ENCODE measurements at regions not wholly inside any gene's neighbourhood (a gene's known extent, or its start where the extent isn't known, plus 50 kb on each side); places are given as distances from the start of the nearest gene placed in this dataset.

GRCh38 chr2:38475567-38475881 lies 98.5 kb upstream of the ATL2 start:
- no peak for DNase-seq (ENCODE audit: low read depth)
- no peak overlapping the region for H3K4me3 ChIP-seq (ENCODE audit: low read depth, low read length)
- TF ChIP-seq, protein P1, sequence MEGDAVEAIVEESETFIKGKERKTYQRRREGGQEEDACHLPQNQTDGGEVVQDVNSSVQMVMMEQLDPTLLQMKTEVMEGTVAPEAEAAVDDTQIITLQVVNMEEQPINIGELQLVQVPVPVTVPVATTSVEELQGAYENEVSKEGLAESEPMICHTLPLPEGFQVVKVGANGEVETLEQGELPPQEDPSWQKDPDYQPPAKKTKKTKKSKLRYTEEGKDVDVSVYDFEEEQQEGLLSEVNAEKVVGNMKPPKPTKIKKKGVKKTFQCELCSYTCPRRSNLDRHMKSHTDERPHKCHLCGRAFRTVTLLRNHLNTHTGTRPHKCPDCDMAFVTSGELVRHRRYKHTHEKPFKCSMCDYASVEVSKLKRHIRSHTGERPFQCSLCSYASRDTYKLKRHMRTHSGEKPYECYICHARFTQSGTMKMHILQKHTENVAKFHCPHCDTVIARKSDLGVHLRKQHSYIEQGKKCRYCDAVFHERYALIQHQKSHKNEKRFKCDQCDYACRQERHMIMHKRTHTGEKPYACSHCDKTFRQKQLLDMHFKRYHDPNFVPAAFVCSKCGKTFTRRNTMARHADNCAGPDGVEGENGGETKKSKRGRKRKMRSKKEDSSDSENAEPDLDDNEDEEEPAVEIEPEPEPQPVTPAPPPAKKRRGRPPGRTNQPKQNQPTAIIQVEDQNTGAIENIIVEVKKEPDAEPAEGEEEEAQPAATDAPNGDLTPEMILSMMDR (IDR thresholded peaks at IDR 0.05; ENCODE audit: insufficient read depth, low read depth, low read length), result no peak

DNA sequence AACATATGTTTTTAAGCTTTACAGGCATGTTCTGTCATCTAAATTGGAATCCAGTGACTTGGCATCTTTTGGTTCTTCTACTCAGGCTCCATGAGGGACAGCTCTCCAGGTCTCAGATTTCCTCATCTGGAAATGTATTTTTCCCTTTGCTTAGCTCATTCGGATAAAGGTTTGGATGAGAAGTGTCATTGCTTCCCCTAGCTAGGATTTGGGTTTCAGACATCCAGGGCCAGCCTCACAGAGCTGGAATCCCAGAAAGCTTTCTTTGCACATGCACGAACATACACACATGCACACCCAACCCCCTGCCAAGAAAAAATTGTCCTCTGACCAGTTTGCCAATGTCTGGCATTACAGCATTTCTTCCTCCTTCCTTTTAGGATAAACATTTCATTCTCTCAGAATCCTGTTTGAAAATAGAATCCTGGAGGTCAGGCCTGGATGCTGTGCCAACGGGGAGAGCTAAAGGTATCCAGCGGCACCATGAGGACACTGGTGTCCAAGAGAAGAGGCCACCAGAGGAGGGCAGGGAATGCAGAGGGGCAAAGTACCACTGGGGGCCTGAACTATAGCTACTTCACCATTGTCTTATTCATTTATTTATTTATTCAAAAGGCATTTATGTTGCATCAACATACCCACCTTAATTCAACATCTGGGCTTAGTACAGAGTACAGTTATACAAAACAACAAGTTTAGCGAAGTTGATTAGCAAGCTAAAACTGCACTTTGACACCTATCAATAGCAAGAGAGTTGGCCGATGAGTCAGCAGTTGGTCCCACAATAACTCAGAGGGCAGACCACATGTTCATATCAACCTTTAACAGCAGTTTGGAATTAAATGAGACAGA lies 97.9 kb upstream of the ATL2 start:
- no peak overlapping the region for H3K4me3 ChIP-seq (ENCODE audit: low read depth, low read length)
- DNase-seq (ENCODE audit: low read depth), result no peak
- TF ChIP-seq, protein P1 (IDR thresholded peaks at IDR 0.05; ENCODE audit: insufficient read depth, low read depth, low read length), result no peak

DNA sequence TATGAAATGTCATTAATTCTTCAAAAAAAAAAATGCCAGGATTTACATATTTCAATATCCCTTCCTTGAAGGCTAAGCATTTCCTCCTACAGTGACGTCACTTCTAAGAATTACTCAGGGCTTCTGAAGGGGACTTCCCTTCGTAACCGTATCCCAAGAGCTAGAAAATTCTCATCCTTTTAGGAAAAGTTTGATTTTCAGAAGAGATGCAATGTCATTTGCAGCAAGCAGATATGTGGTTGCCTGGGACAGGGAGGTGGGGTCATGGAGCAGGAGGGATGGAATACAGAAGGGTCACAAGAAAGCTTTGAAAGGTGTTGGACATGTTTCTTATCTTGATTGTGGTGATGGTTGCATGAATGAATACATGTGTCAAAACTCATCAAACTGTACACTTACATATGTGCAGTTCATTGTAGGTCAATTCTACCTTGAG lies 97.0 kb upstream of the ATL2 start:
- H3K4me3 ChIP-seq (ENCODE audit: low read depth, low read length), result no peak overlapping the region
- TF ChIP-seq, protein P1 (IDR thresholded peaks at IDR 0.05; ENCODE audit: insufficient read depth, low read depth, low read length), result no peak
- DNase-seq (ENCODE audit: low read depth), result no peak

DNA sequence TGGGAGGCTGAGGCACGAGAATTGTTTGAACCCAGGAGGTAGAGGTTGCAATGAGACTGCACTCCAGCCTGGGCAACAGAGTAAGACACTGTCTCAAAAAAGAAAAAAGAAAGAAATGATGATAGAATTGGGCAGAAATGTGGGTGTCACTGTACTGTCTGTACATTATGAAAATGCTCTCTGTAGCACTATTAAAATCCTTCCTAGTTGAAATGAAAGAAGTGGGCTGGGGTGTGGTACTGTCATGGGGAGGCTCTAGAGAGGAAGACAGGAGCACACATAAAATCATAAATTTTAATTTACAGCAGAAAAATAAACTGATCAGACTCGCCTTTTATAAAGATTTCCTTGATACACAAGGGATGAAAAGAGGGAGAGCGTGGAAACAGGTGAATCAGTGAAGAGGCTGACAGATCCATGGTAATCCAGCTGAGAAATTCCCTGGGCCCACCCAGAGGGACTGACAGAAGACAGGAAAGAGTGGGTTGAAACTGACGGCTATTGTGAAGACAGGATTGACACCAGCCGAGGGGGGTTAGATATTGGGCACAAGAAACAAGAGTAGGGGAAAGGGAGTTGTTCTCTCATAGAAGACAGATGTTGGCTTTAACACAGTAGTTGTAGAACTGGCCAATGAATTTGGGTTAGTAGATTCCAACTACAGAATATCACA lies 96.4 kb upstream of the ATL2 start:
- TF ChIP-seq, protein P1 (IDR thresholded peaks at IDR 0.05; ENCODE audit: insufficient read depth, low read depth, low read length), result no peak
- DNase-seq (ENCODE audit: low read depth), result no peak
- no peak overlapping the region for H3K4me3 ChIP-seq (ENCODE audit: low read depth, low read length)

- TF ChIP-seq, protein P1 (IDR thresholded peaks at IDR 0.05; ENCODE audit: insufficient read depth, low read depth, low read length), result no peak
- no peak for DNase-seq (ENCODE audit: low read depth)
- no peak overlapping the region for H3K4me3 ChIP-seq (ENCODE audit: low read depth, low read length)
Measured at GRCh38 chr2:38470115-38470514, 93.0 kb upstream of the ATL2 start.

DNA sequence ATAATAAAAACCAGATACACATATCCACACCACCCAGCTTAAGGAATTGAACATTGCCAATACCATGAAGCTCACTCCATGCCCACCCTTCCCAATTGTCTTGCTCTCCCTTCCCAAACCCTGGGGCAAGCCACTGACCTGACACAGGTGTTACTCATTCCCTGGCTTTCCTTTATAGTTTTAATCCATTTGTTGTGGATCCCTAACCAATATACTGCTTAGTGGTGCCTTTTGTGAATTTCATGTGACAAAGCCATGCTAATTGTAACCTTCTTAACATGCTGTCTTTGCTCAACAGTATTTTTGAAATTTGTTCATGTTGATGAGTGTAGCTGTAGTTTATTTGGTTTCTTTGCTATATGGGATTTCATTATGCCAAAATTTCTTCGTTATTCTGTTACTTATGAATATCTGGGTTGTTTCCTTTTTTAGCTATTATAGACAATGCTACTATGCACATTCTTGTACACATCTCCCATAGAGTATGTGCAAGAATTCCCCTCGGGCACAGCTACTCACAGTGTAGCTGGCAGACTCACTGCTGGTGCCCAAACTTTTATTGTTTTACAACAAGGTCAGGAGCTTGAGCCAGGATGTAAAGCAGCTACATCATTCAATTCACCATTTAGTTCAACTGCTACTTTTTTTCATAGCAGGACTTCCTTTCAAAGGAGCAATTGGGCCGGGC lies 90.8 kb upstream of the ATL2 start:
- no peak overlapping the region for H3K4me3 ChIP-seq (ENCODE audit: low read depth, low read length)
- no peak for DNase-seq (ENCODE audit: low read depth)
- TF ChIP-seq, protein P1 (IDR thresholded peaks at IDR 0.05; ENCODE audit: insufficient read depth, low read depth, low read length), result no peak
